ENCODE measurements at regions not wholly inside any gene's neighbourhood (a gene's known extent, or its start where the extent isn't known, plus 50 kb on each side); places are given as distances from the start of the nearest gene placed in this dataset.
"Not testable (repeated sequence)": the region's sequence is repeated elsewhere in the genome, so short reads cannot be mapped to it uniquely, and the experiment has no call there.

DNA sequence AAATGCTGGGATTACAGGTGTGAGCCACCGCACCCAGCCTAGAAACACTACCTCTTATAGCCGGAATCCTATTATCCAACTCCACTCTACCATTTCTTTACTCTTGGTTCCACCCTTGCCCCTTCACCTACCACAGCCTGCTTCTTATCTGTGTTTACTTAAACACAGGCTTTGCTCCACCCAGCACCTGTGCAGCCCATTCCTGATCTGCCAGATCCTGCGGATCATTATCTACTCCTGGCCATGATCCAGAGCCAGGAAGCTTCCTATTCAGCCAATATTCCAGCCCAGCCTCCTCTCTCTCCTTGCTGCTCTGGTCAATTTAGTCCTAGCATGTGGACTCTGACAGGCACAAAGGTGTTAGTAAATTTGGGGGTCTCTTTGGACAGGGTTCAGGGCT, 98.8 kb upstream of the MED13 start:
- ATAC-seq (no peak), DNase-seq (no peak)
- intact Hi-C loops (cut with DNase I): no loop called here

DNA sequence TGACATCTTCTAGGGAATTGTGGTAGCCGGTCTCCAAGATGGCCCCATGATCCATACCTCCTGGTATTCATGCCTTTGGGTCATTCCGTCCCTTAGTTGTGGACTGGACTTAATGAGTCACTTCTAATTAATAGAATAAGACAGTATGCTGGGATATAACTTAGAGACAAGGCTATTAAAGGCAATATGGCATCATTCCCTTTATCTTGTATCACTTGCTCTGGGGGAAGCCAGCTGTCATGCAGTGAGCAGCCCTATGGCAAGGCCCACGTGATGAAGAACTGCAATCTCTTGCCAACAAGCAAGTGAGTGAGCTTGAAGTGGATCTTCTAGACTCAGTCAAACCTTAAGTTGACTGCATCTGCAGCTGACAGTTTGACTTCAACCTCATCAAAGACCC, 97.8 kb upstream of the MED13 start:
- ATAC-seq: no peak
- no peak for DNase-seq
- intact Hi-C loops (cut with DNase I): no loop called here

DNA sequence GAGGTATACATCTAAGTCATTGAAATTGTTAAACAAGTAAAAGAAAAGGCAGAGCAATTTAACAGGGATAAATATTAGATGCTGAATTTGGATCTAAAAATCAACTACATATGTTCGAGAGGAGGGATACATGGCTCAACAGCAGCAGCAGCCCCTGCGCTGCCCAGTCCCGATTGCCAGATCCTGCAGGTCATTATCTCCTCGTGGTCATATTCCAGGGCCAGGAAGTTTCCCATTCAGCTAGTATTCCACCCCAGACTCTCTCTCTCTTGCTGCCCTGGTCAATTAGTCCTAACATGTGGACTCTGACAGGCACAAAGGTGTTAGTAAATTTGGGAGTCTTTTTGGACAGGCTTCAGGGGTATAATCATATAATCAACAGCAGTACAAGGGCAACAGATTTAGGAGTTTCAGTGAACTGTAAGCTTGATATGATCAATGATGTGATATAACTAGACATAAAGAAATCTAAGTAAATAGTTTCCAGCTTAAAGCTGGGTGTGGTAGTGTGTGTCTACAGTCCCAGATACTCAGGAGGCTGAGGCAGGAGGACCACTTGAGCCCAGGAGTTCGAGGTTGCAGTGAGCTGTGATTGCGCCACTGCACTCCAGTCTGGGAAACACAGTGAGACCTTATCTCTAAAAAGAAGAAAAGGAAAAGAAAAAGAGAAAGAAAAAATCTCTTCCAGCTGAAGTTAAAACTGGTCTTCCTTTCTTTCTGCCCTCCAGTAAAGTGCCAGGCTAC, 96.5 kb upstream of the MED13 start:
- no peak for ATAC-seq
- intact Hi-C loops (cut with DNase I): no loop called here
- no peak for DNase-seq

DNA sequence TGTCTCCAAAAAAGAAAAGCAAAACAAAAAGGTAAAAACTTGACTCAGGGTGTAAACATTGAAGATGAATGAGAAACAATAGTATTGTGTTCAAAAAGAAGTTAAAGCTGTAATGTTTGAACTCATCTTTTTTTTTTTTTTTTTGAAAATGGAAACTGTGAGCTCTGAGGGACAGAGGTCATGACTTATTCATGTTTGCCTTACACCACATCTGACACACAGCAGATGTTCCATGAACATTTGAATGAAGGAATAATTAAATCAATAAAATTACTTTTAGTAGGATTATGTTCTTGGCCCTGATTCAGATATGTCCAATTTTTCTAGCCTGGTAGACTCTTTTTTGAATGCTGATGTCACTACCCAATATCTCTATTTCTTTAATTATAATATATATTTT, 95.7 kb upstream of the MED13 start:
- DNase-seq: no peak
- no peak for ATAC-seq
- intact Hi-C loops (cut with DNase I): no loop called here

DNA sequence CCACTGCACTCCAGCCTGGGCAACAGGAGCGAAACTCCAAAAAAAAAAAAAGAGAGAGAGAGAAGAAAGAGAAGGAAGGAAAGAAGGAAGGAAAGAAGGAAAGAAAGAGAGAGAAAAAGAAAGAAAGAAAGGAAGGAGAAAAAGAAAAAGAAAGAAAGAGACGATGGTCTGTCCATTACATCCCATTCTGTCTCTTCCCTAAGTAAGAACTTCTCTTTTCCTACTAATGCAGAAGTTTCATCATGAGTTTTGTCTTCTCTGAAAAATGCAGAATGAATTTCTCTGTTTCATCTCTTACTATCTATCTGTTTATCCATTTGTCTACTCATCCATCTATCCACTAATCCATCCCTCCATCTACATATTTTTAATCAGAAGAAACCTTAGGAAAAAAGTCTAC, 94.9 kb upstream of the MED13 start:
- intact Hi-C loops (cut with DNase I): no loop called here
- ATAC-seq: no peak
- no peak for DNase-seq

DNA sequence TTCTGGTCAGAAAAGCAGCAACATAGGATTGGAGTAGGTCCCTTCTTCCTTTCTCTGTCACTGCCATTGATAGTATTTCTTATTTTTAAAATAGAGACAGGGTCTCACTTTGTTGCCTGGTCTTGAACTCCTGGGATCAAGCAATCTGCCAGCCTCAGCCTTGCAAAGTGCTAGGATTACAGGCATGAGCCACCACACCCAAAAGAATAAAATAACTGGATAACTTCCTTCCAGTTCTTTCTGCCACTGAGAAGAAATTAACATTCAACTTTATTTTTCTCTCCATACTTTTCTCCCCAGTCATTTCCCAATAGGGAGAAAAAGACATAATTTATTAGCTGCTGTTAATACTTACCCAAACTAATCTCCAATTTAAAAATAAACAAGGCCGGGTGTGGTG, 91.9 kb upstream of the MED13 start:
- DNase-seq (no peak), ATAC-seq (no peak)
- intact Hi-C loops (cut with DNase I): no loop called here

DNA sequence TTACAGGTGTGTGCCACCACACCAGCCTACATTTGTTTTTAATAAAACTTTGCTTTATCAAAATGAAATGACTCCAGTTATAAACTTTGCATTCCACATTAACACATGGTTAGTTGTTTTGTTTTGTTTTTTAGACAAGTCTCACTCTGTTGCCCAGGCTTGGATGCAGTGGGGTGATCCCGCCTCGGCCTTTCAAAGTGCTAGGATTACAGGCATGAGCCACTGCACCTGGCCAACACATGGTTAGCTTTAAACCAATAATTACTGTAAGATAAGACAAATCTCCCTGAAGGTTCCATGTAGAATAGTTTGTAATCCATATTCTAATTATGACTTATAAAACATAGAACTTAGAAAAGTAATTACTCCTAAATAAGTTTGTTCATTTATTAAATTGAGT, 89.8 kb upstream of the MED13 start:
- ATAC-seq: no peak
- no peak for DNase-seq
- intact Hi-C loops (cut with DNase I): no loop called here

DNA sequence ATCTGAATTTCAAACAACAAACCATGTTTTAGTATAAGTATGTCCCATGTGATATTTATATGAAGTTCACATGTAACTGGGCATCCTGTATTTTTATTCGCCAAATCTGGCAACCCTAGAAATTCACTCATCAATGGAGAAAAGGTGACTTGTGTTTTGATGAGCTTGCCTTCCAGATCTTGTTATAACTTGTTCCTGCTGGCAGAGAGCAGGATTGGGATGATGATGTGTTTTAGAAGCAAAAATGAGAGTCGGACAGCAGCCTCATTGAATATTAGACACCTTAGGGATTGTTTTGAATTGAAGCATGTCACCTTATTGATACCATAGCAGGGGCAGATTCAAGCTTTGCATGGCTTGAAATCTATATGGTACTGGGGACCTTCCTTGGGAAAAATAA, 85.4 kb upstream of the MED13 start:
- DNase-seq (no peak), ATAC-seq (no peak)
- intact Hi-C loops (cut with DNase I): no loop called here

DNA sequence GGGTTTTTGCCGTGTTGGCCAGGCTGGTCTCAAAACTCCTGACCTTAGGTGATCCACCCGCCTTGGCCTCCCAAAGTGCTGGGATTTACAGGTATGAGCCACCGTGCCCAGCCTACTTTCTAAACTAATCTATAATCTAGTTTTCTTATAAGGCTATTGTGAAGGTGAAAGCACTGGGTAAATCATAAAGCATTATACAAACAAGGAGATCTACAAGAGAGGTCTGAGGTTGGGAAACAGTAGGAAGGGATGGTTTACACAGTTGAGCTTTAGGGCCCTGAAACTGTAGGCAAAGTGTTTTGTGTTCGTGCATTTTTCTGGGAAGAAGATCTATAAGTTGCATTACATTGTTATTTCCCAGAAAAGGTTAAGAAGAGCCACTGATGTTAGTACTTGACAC, 84.9 kb upstream of the MED13 start:
- intact Hi-C loops (cut with DNase I): no loop called here
- no peak for DNase-seq
- ATAC-seq: no peak

DNA sequence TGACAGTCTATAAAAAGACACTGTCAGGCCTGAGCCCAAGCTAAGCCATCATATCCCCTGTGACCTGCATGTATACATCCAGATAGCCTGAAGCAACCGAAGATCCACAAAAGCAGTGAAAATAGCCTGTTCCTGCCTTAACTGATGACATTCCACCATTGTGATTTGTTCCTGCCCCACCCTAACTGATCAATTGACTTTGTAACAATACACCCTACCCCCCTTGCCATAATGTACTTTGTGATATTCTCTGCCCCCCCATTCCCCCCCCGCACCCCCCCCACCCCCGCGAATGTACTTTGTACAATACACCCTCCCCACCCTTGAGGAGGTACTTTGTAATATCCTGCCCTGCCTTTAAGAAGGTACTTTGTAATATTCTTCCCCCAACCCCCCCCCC, 82.2 kb upstream of the MED13 start:
- no peak for DNase-seq
- no peak for ATAC-seq
- intact Hi-C loops (cut with DNase I): no loop called here

DNA sequence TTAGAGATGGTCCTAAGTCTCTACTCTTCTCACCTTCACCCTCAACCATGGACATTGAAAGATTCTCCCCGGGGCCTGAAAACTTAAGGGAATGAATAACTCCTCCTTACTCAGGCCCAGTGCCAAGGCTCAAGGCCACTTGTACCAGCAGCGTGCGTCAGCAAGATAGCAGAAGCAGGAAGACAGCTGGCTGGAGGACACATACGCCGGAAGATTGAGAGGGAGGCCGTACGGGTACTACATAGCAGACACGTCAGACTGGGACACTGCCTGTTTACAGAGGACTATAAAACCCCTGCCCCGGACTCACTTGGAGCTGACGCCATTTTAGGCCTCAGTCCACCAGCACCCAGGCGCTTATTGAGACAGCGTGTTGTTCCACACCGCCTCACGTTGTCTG, 75.8 kb upstream of the MED13 start:
- DNase-seq: no peak
- intact Hi-C loops (cut with DNase I): no loop called here
- ATAC-seq: no peak

DNA sequence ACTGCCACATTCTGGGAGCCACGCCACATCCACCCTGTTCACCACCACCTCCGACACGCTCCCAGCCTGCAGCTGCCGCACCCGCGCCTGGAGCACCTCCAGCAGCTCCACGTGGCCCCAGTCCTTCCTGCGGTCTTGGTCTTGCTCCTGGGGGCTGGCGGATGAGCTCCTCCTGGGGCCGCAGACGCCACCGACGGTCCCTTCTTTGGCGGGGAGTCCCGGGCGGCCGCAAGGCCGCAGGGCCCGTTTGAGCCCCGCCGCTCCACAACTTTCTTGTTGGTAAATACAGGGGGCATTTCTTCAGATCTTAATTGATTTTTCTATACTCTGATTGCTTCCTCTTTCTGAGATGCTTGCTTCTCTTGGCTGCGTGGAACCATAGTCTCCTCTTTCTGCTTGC, 75.3 kb upstream of the MED13 start:
- no peak for DNase-seq
- intact Hi-C loops (cut with DNase I): no loop called here
- ATAC-seq: no peak

DNA sequence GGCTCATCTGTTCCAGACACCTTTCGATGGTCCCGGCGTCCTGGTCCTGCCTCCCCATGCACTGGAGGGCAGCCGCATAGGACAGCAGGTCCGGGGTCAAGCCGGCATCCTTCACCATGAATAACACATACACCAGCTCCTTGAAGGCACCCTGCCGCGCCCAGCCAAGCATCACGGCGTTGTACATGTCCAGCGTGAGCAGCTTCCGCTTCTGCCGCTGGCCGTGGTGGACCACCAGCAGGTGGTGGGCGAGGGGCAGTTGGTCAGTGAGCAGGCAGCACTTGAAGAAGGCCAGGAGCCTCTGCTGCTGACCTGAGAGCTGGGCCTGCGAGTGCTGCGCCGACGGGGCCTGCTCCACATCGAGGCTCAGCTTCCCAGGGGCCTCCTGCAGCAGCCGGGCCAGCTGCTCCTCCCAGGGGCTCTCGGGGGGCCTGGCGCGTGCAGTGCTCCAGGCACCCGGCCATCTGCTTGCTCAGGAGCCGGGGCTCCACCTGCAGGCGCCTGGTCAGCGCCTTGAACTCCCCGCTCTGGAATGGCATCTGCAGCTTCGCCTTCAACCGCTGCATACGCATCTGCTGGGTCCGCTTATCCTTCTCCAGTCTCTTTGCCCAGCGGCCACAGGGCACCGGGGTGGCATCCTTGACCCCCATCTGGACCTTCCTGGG, 74.7 kb upstream of the MED13 start:
- not testable (repeated sequence) for ATAC-seq

DNA sequence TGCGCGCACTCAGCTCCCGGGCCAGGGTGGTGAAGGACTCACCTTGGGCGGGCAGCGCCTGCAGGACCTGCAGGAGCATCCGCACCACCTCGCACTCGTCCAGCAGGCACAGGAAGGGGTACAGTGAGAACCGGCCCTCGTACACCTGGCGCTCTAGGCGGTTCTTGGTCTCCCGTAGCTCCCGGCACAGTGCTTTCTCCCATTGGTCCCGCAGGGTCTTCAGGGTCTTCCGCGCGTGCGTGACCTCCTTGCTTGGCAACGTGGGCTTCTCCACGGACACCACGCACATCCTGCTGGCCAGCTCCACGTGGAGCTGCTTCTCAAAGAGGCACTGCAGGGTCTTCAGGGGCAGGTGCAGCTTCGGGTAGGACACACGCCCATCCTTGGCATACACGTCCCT, 74.1 kb upstream of the MED13 start:
- ATAC-seq (no peak), DNase-seq (no peak)
- intact Hi-C loops (cut with DNase I): no loop called here

More for the DNA sequence above, 74.7 kb upstream of the MED13 start:
- intact Hi-C loops (cut with DNase I); DNase-seq: not testable (repeated sequence)

DNA sequence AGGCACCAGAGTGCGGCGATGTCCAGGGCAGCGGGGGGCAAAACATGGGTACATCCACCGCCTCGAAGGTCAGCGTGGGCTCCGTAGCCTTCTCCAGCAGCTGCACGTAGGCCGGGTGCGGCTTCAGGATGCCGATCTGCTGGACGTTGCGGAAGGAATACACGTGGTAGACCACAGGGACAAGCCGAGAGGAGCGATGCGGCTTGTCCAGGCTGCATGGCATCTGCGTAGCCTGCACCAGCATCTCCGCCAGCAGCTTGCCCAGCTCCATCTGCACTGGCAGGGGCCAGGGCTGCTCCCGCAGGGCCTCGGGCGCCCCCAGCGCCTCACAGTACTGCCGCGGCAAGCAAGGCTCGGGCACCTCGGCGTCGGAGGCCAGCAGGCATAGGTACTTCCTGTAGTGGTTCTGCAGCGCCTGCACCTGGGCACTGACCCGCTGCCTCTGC, 73.6 kb upstream of the MED13 start:
- DNase-seq; ATAC-seq; intact Hi-C loops (cut with DNase I): not testable (repeated sequence)

DNA sequence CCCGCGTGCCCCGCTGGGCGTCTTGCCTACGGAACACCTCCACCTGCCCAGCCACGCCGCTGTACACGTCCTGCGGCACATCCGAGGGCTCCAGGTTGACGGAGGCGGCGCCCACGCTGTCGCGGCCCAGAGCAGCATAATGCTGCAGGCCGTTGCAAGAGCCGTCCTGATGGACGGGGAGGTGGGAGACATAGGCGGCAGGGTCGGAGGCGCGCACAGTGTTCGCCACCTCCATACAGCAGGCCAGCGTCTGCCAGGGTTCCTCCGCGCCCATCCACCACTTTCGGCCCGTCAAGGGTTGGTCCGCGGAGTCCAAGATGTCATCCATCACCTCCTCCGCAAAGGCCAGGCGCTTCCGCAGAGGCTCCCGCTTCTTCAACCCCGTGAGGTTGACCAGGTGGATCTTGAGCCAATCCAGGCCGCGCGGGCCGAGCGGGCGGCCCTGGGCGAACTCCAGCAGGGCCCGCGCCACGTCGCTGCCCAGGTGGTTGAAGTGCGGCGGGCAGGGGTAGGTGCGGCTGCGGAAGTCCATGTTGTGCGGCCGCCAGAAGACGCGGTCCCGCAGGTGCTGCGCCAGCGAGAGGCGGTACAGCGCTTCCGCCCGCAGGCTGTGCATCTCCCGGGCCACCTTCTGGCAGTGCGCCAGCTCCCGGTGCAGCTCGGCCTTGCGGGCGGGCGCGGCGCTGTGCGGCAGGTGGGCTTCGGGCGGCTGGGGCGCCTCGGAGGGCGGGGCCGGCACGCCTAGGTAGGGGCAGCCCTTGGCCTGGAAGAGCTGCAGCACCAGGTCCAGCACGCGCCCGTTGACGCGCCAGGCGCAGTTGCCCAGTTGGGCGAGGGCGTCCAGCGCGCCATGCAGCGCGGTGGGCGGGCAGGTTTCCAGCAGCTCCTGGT, 72.9 kb upstream of the MED13 start:
- ATAC-seq; DNase-seq; intact Hi-C loops (cut with DNase I): not testable (repeated sequence)

DNA sequence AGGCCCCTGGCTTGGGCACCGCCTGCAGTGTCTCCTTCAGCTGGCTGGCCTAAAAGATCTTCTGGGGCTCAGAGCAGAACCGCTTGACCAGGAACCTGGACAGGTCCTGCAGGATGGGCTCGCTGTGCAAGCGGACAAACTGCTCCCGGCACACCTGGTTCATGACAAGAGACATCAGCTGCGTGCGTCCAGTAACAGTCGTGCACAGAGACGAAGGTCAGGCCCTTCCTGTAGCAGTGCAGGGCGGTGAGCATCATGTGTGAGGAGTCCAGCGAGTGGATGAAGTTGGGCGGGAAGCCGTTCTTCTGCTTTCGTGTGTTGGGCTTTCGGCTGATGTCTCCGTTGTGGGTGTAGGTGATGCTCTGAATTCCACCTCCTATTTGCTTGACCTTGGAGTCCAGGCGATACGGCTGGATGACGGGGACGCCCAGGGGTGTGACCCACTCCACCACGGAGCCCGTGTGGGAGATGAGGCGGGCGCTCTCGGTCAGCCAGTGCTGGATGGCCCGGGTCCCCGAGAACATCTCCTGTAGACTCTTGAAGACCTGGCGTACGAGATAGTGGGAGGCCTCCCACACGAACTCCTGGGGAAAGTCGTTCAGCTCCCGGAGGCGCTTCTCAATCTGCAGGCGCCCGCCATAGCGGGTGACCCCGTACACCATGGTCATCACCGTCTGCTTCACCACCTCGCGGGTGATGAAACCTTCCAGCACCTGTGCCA, 72.1 kb upstream of the MED13 start:
- DNase-seq; ATAC-seq; intact Hi-C loops (cut with DNase I): not testable (repeated sequence)

DNA sequence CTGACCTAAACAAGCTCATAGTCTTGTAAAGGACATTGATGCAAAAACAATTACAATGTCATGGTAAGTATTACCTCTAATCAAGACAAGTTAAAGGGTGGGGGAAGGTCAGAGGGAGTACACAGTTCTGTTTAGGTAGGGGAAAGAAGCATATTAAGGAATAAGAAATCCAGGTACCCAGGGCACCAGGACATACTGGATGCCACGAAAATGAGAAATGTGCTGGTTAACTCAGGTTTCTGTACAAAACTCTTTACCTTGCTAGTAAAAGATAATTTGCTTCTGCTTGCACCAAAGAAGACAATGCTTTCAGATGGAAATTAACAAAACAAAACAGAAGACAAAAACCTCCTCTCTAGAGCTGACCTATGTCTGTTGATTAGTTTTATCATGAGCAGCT, 70.7 kb upstream of the MED13 start:
- no peak for ATAC-seq

DNA sequence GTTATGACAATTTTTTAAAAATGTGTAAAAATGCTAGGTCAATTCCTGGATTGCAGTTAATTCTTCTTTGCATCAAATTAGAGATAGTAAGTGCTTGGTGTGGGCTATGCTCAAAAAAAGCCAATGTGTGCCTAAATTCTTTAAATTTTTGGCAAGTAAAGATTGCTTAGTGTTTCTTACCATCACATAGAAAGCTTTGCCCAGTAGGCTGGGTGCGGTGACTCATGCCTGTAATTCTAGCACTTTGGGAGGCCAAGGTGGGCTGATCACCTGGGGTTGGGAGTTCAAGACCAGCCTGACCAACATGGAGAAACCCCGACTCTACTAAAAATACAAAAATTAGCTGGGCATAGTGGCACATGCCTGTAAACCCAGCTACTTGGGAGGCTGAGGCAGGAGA, 70.0 kb upstream of the MED13 start:
- intact Hi-C loops (cut with DNase I); ATAC-seq; DNase-seq: not testable (repeated sequence)

More for the DNA sequence above, 70.7 kb upstream of the MED13 start:
- no peak for DNase-seq
- intact Hi-C loops (cut with DNase I): no loop called here

Measured in left cardiac atrium (tissue), 4 donors.